ENCODE measurements at regions not wholly inside any gene's neighbourhood (a gene's known extent, or its start where the extent isn't known, plus 50 kb on each side); places are given as distances from the start of the nearest gene placed in this dataset.

DNA sequence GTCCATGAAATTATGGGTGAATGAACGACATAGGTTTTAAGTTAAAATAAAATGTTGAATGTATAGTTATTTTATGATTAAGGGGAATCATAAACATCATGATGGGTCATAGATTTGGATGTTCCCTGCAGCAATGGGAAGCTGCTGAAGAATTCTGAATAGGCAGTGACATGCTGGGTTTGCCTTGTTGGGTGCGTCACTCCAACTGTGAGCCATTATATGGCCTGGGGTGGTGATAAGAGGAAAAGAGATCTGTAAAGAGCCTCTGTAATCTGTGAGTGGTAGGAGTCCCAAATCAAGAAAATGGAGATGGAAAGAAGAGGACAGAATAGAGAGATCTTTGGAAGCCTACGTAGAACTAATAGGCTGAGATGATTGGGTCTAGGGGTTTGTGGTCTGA is 58.1 kb upstream of the GPR26 start:
- intact Hi-C loops (cut with DNase I) = no loop called here
- H3K27ac ChIP-seq = no peak overlapping the region
- H3K4me3 ChIP-seq = no peak overlapping the region
- H3K4me1 ChIP-seq = no peaks in the 10 kb centered on the region
- H3K36me3 ChIP-seq = no peaks in the 10 kb centered on the region
- H3K27me3 ChIP-seq = peaks cover 0 to 28% (median 0%) of the 10 kb centered on the region in 9 donors
- ATAC-seq = no peak
- DNase-seq = no peak
- H3K9me3 ChIP-seq = no peaks in the 10 kb centered on the region
- WGBS, 4 donors = 31 to 43% (median 41%) methylated on average over 3 of the region's 3 CpGs
- TF ChIP-seq POLR2A (IDR thresholded peaks at IDR 0.05) = no peak
- TF ChIP-seq, protein P1, sequence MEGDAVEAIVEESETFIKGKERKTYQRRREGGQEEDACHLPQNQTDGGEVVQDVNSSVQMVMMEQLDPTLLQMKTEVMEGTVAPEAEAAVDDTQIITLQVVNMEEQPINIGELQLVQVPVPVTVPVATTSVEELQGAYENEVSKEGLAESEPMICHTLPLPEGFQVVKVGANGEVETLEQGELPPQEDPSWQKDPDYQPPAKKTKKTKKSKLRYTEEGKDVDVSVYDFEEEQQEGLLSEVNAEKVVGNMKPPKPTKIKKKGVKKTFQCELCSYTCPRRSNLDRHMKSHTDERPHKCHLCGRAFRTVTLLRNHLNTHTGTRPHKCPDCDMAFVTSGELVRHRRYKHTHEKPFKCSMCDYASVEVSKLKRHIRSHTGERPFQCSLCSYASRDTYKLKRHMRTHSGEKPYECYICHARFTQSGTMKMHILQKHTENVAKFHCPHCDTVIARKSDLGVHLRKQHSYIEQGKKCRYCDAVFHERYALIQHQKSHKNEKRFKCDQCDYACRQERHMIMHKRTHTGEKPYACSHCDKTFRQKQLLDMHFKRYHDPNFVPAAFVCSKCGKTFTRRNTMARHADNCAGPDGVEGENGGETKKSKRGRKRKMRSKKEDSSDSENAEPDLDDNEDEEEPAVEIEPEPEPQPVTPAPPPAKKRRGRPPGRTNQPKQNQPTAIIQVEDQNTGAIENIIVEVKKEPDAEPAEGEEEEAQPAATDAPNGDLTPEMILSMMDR (IDR thresholded peaks at IDR 0.05) = no peak

DNA sequence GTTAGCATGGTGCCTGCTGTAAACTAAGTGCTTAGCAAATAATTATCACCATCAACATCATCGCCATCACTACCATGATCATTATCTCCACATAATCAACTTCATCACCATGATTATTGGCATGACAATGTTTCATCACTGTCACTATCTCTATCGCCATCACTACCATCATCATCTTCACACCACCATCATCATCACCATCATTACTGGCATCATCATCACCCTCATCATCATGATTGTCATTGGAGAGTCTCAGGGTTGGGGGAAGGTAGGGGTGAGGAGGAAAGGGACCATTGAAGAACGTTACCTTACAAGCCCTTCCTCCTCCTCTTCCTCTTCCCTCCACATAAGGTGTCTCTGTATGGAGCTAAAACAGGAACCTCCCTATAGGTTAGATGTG is 54.9 kb upstream of the GPR26 start:
- H3K27ac ChIP-seq = no peak overlapping the region
- H3K27me3 ChIP-seq = peaks cover 0 to 15% (median 0%) of the 10 kb centered on the region in 9 donors
- TF ChIP-seq POLR2A (IDR thresholded peaks at IDR 0.05) = no peak
- TF ChIP-seq, protein P1 (IDR thresholded peaks at IDR 0.05) = no peak
- no peak overlapping the region for H3K4me3 ChIP-seq
- WGBS, 4 donors = 63 to 68% (median 65%) methylated on average over 3 of the region's 3 CpGs
- DNase-seq (no peak), ATAC-seq (no peak)
- no peaks in the 10 kb centered on the region for H3K9me3 ChIP-seq
- H3K4me1 ChIP-seq = no peaks in the 10 kb centered on the region
- intact Hi-C loops (cut with DNase I) = no loop called here
- no peaks in the 10 kb centered on the region for H3K36me3 ChIP-seq

DNA sequence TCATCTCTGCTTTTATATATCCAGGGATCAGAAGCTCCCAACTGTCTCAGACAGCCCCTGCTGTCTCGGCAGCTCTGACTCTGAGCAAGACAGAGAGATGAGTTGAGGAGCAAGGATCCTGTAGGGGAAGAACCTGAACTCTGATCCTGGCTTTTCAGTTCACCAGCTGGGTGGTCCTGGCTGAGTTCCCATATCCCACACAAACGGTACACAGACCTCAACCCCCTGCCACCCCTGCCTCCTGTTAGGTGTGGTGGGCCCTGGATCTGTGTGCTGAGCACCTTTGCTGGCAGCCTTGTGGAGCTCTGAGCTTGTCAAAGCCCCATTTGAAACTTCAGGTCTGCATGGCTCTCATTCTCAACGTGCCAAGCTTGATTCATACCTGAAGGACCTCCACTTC is 54.3 kb upstream of the GPR26 start:
- intact Hi-C loops (cut with DNase I) = no loop called here
- WGBS, 4 donors = 57 to 62% (median 60%) methylated on average over 2 to 3 of the region's 3 CpGs
- DNase-seq (no peak), ATAC-seq (no peak)
- H3K36me3 ChIP-seq = no peaks in the 10 kb centered on the region
- no peaks in the 10 kb centered on the region for H3K4me1 ChIP-seq
- no peak overlapping the region for H3K4me3 ChIP-seq
- TF ChIP-seq, protein P1 (IDR thresholded peaks at IDR 0.05) = no peak
- no peak for TF ChIP-seq POLR2A (IDR thresholded peaks at IDR 0.05)
- no peak overlapping the region for H3K27ac ChIP-seq
- H3K27me3 ChIP-seq = peaks cover 0 to 15% (median 0%) of the 10 kb centered on the region in 9 donors
- H3K9me3 ChIP-seq = no peaks in the 10 kb centered on the region

DNA sequence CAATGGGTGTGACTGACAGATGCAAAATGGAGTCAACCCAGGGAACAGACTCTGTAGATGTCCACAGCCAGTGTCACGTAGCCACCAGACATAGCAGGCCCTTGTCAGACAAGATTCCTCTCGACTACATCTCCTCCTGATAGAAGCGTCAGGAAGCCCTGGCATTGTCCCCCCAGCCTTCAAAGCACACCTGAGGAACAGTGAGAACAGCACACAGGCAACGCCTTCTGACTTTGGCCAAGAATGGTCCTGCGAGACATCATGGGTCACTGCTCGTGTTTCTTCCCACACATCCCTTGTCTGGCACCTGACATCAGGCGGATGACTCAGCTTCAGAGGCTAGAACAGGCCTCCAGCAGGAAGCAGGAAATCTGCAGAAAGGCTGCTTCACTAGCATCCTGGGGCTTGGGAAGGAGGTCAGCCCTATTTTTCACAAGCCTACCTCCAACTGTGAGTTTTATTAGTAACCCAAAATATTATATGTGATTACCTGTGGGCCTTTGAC is 52.8 kb upstream of the GPR26 start:
- H3K27me3 ChIP-seq = peaks cover 0 to 15% (median 0%) of the 10 kb centered on the region in 9 donors
- DNase-seq = no peak
- TF ChIP-seq POLR2A (IDR thresholded peaks at IDR 0.05) = no peak
- no peak overlapping the region for H3K27ac ChIP-seq
- WGBS, 4 donors = 67 to 77% (median 70%) methylated on average over 7 of the region's 7 CpGs
- H3K36me3 ChIP-seq = no peaks in the 10 kb centered on the region
- no peak for ATAC-seq
- no peaks in the 10 kb centered on the region for H3K4me1 ChIP-seq
- intact Hi-C loops (cut with DNase I) = no loop called here
- no peaks in the 10 kb centered on the region for H3K9me3 ChIP-seq
- H3K4me3 ChIP-seq = no peak overlapping the region

DNA sequence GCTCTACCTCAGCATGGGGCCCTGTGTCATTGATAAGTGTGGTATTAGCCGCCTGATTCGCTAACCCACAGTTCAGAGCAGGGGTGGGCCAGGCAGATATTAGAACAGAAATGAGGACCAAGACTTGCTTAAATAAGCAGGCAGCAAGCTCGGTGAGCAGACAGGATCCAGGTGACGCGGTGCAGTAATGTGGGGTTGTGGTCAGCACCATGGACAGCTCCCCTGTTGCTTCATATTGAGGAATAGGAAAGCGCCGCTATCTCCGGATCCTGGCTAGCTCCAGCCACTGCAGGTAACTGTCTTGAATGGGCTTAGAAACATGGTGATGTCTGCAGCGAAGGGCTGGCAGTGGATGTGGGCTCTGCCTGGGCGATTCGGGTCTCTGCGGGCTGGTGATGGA is 51.3 kb upstream of the GPR26 start:
- 11 to 22% (median 12%) methylated on average over 12 of the region's 12 CpGs for WGBS, 4 donors
- peaks cover 0 to 5% (median 0%) of the 10 kb centered on the region in 9 donors for H3K27me3 ChIP-seq
- ATAC-seq (peak in 2 of 4 donors; percentile 56 to 75), DNase-seq (peak; percentile 49 to 67 (median 53))
- intact Hi-C loops (cut with DNase I) = no loop called here
- H3K27ac ChIP-seq = no peak overlapping the region
- H3K36me3 ChIP-seq = no peaks in the 10 kb centered on the region
- H3K4me3 ChIP-seq = no peak overlapping the region
- H3K9me3 ChIP-seq = no peaks in the 10 kb centered on the region
- TF ChIP-seq, protein P1 (IDR thresholded peaks at IDR 0.05) = no peak
- TF ChIP-seq POLR2A (IDR thresholded peaks at IDR 0.05) = no peak
- H3K4me1 ChIP-seq = no peaks in the 10 kb centered on the region
